ENCODE measurements at regions not wholly inside any gene's neighbourhood (a gene's known extent, or its start where the extent isn't known, plus 50 kb on each side); places are given as distances from the start of the nearest gene placed in this dataset.
"Not testable (repeated sequence)": the region's sequence is repeated elsewhere in the genome, so short reads cannot be mapped to it uniquely, and the experiment has no call there.

GRCh38 chr11:109698237-109698636, 276.2 kb downstream of the C11orf87 start:
- DNase-seq (ENCODE audit: low spot score), result no peak
- Histone ChIP-seq H3K9me3 (no peaks in the 10 kb centered on the region), H3K4me1 (replicated peaks) (no peaks in the 10 kb centered on the region), H3K27ac (no peak overlapping the region), H3K27me3 (replicated peaks; ENCODE audit: insufficient read depth) (no peaks in the 10 kb centered on the region), H3K4me3 (no peak overlapping the region), H3K36me3 (no peaks in the 10 kb centered on the region)
- TF ChIP-seq POLR2A (IDR thresholded peaks at IDR 0.05), result no peak
- no peak for TF ChIP-seq POLR2AphosphoS5 (IDR thresholded peaks at IDR 0.05)
- TF ChIP-seq, protein P1, sequence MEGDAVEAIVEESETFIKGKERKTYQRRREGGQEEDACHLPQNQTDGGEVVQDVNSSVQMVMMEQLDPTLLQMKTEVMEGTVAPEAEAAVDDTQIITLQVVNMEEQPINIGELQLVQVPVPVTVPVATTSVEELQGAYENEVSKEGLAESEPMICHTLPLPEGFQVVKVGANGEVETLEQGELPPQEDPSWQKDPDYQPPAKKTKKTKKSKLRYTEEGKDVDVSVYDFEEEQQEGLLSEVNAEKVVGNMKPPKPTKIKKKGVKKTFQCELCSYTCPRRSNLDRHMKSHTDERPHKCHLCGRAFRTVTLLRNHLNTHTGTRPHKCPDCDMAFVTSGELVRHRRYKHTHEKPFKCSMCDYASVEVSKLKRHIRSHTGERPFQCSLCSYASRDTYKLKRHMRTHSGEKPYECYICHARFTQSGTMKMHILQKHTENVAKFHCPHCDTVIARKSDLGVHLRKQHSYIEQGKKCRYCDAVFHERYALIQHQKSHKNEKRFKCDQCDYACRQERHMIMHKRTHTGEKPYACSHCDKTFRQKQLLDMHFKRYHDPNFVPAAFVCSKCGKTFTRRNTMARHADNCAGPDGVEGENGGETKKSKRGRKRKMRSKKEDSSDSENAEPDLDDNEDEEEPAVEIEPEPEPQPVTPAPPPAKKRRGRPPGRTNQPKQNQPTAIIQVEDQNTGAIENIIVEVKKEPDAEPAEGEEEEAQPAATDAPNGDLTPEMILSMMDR (IDR thresholded peaks at IDR 0.05), result no peak
- intact Hi-C loops (cut with DNase I), result no loop called here

DNA sequence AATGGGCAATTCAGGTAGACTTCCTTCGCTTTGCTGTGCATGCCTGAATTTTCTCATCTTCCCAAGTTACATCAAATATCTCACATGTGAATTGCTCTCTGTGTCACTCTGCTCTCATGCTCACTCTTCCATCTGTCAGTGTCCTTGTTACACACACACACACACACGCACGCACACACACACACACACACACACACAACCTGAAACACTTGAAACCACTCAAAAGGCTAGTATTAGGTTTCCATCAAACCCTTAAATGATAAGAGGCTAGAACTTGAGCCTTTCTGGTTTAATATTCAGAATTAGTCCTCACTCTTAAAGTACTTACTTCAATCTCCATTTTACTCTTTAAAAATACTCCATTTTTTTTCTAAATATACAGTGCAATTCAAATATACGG, 282.4 kb downstream of the C11orf87 start:
- no peak for DNase-seq (ENCODE audit: low spot score)
- no peak overlapping the region for H3K27ac ChIP-seq
- TF ChIP-seq POLR2AphosphoS5 (IDR thresholded peaks at IDR 0.05) (no peak), POLR2A (IDR thresholded peaks at IDR 0.05) (no peak)
- TF ChIP-seq, protein P1 (IDR thresholded peaks at IDR 0.05), result no peak
- intact Hi-C loops (cut with DNase I), result no loop called here
- no peaks in the 10 kb centered on the region for H3K4me1 ChIP-seq (replicated peaks)
- H3K27me3 ChIP-seq (replicated peaks; ENCODE audit: insufficient read depth), result no peaks in the 10 kb centered on the region
- H3K4me3 ChIP-seq, result no peak overlapping the region
- no peaks in the 10 kb centered on the region for H3K9me3 ChIP-seq
- H3K36me3 ChIP-seq, result no peaks in the 10 kb centered on the region
- WGBS, result 88% methylated on average over 4 of the region's 4 CpGs

DNA sequence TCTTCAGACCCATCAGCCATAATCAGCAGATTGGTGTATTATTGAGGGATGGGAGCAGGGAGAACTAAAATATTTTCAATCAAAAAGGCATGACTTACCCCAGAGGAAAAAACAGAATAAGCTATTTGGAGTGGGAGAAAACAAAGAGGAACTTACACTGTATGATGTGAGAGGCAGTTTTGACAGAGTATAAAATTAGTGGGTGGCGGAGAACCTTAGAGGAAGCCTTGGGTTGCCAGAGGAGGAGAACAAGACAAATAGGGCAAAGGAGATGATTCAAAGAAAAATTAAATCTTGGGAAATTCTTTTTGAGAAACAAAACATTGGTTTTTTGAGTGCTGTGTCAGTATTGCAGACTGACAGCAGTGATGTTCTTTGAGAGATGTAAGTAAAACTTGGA, 285.0 kb downstream of the C11orf87 start:
- no peak for DNase-seq (ENCODE audit: low spot score)
- H3K9me3 ChIP-seq, result no peaks in the 10 kb centered on the region
- no peaks in the 10 kb centered on the region for H3K4me1 ChIP-seq (replicated peaks)
- TF ChIP-seq POLR2A (IDR thresholded peaks at IDR 0.05) (no peak), POLR2AphosphoS5 (IDR thresholded peaks at IDR 0.05) (no peak)
- TF ChIP-seq, protein P1 (IDR thresholded peaks at IDR 0.05), result no peak
- H3K36me3 ChIP-seq, result no peaks in the 10 kb centered on the region
- 93% methylated on average over 1 of the region's 1 CpG for WGBS
- H3K27ac ChIP-seq, result no peak overlapping the region
- no peak overlapping the region for H3K4me3 ChIP-seq
- intact Hi-C loops (cut with DNase I), result no loop called here
- no peaks in the 10 kb centered on the region for H3K27me3 ChIP-seq (replicated peaks; ENCODE audit: insufficient read depth)

DNA sequence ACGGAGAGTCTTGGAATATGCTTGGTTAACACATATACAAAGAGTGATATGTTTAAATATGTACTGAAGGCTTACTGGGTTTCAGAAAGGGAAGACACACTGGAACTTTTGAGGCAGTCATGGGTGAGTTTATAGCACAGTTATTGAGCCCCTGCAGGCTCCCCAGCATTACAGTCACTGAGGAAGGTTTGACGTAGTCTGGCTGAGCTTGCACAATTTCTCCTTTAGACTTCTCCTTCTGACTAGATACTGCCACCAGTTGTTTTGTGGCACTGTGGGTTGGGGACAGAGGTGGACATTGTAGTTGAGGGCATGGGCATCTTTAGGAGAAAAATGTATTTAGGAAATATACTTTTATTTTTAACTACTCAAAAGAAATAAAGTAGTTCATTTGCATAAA, 285.4 kb downstream of the C11orf87 start:
- Histone ChIP-seq H3K9me3 (no peaks in the 10 kb centered on the region), H3K36me3 (no peaks in the 10 kb centered on the region), H3K27ac (no peak overlapping the region), H3K4me3 (no peak overlapping the region), H3K27me3 (replicated peaks; ENCODE audit: insufficient read depth) (no peaks in the 10 kb centered on the region), H3K4me1 (replicated peaks) (no peaks in the 10 kb centered on the region)
- 65% methylated on average over 2 of the region's 2 CpGs for WGBS
- intact Hi-C loops (cut with DNase I), result no loop called here
- DNase-seq (ENCODE audit: low spot score), result no peak
- TF ChIP-seq, protein P1 (IDR thresholded peaks at IDR 0.05), result no peak
- no peak for TF ChIP-seq POLR2AphosphoS5 (IDR thresholded peaks at IDR 0.05)
- no peak for TF ChIP-seq POLR2A (IDR thresholded peaks at IDR 0.05)

DNA sequence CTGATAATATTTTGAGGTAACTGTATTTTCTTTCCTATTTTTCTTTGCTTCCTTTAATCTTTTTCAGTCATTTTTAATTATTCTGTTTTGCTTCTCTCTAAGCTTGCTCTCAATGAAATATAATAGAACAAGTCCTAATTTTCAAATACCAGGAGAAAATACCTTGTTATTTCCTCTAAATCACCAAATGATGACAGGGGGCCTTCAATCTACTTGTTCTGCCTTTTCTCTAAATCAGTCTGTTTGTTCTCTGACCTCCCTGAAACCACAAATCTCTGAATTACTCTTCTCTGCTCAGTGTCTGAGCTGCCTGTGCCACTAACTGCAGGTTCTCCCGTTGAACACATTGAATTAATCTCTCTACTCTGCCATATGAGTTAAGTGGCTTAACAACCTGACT, 286.2 kb downstream of the C11orf87 start:
- no peak overlapping the region for H3K4me3 ChIP-seq
- H3K9me3 ChIP-seq, result no peaks in the 10 kb centered on the region
- H3K4me1 ChIP-seq (replicated peaks), result no peaks in the 10 kb centered on the region
- no peak for DNase-seq (ENCODE audit: low spot score)
- H3K27me3 ChIP-seq (replicated peaks; ENCODE audit: insufficient read depth), result no peaks in the 10 kb centered on the region
- H3K27ac ChIP-seq, result no peak overlapping the region
- TF ChIP-seq POLR2AphosphoS5 (IDR thresholded peaks at IDR 0.05) (no peak), POLR2A (IDR thresholded peaks at IDR 0.05) (no peak)
- TF ChIP-seq, protein P1 (IDR thresholded peaks at IDR 0.05), result no peak
- intact Hi-C loops (cut with DNase I), result no loop called here
- WGBS, result 24% methylated on average over 1 of the region's 1 CpG
- H3K36me3 ChIP-seq, result no peaks in the 10 kb centered on the region

- intact Hi-C loops (cut with DNase I); H3K9me3 ChIP-seq: not testable (repeated sequence)
- 97% methylated on average over 2 of the region's 2 CpGs for WGBS
These were observed 292.5 kb downstream of the C11orf87 start for GRCh38 chr11:109714444-109714843.

GRCh38 chr11:109715424-109715823, 293.4 kb downstream of the C11orf87 start:
- H3K27me3 ChIP-seq (replicated peaks; ENCODE audit: insufficient read depth); H3K4me1 ChIP-seq (replicated peaks); H3K27ac ChIP-seq; DNase-seq (ENCODE audit: low spot score); H3K36me3 ChIP-seq; H3K4me3 ChIP-seq; intact Hi-C loops (cut with DNase I); H3K9me3 ChIP-seq: not testable (repeated sequence)
- 75% methylated on average over 4 of the region's 4 CpGs for WGBS

More at GRCh38 chr11:109714444-109714843, 292.5 kb downstream of the C11orf87 start:
- not testable (repeated sequence) for H3K4me1 ChIP-seq (replicated peaks); DNase-seq (ENCODE audit: low spot score); H3K27ac ChIP-seq; H3K4me3 ChIP-seq; H3K36me3 ChIP-seq; H3K27me3 ChIP-seq (replicated peaks; ENCODE audit: insufficient read depth)

All from prostate gland (tissue), 2 donors.